IPS-NIHi11 (cell line): ENCODE measurements at regions not wholly inside any gene's neighbourhood (a gene's known extent, or its start where the extent isn't known, plus 50 kb on each side); places are given as distances from the start of the nearest gene placed in this dataset.
"Not testable (repeated sequence)": the region's sequence is repeated elsewhere in the genome, so short reads cannot be mapped to it uniquely, and the experiment has no call there.

Experiments used
- DNase-seq: peaks from one replicate; pipeline ENCODE4 v3.0.0; 2012; ENCODE audit warnings: mixed read lengths, low spot score

DNA sequence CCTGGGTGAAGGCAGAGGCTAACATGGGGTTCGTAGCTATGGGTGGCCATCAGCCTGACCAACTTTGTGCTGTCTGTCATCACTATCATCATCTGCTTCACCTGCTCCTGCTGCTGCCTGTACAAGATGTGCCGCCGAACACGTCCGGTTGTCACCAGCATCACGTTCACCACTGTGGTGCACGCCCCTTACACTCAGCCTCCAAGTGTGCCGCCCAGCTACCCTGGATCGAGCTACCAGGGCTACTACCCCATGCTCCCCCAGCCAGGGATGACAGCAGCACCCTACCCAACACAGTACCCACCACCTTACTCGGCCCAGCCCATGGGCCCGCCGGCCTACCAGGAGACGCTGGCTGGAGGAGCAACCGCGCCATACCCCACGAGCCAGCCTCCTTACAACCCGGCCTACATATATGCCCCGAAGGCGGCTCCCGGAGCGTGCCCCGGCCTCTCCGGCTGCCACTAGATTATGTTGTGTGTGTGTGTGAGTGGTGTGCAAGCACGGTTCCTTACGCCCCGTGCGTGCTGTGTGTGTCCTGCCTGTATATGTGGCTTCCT is 213.4 kb upstream of the XIST start:
- DNase-seq, result no peak

- no peak for DNase-seq
Measured at GRCh38 chrX:74063426-74064155, 211.1 kb upstream of the XIST start.

GRCh38 chrX:74061879-74062278 is 209.4 kb upstream of the XIST start:
- DNase-seq, result no peak

GRCh38 chrX:74049126-74049525 is 196.6 kb upstream of the XIST start:
- DNase-seq, result no peak

- not testable (repeated sequence) for DNase-seq
Measured at GRCh38 chrX:74034066-74034465, 181.6 kb upstream of the XIST start.

DNA sequence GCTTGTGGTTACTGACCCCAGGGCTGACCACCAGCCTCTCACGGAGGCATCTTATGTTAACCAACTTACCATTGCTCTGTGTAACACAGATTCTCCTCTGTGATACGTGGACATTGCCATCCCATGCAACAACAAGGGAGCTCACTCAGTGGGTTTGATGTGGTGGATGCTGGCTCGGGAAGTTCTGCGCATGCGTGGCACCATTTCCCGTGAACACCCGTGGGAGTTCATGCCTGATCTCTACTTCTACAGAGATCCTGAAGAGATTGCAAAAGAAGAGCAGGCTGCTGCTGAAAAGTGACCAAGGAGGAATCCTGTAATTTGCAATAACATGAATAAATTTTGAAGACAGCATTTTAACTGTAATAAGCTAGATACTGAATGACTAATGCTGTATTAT is 179.0 kb upstream of the XIST start:
- not testable (repeated sequence) for DNase-seq

- not testable (repeated sequence) for DNase-seq
Measured at GRCh38 chrX:74030766-74031165, 178.3 kb upstream of the XIST start.

DNA sequence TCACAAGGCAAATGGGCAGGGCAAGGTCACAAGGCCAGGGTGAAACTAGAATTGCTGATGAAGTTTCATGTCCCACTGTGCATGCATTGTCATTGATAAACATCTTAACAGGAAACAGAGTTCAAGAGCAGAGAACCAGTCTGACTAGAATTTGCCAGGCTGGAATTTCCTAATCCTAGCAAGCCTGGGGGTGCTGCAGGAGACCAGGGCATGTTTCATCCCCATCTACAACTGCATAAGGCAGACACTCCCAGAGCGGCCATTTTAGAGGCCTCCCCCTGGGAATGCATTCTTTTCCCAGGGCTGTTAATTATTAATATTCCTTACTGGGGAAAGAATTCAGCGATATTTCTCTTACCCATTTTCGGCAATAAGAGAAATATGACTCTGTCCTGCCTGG is 172.6 kb upstream of the XIST start:
- DNase-seq, result not testable (repeated sequence)

DNA sequence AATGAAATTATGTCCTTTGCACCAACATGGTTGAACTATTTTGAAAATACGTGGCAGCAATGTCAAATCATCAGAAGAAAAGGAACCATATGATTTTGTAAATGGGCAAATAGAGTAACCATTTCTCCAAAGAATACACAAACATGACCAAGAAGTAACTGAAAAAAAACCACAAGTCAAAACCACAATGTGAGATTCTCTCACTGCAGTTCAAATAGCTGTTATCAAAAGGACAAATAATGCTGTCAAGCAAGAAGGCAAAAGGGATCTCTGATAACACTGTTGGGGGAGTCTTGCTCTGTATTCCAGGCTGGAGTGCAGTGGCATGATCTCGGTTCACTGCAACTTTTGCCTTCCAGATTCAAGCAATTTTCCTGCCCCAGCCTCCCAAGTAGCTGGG is 170.7 kb upstream of the XIST start:
- no peak for DNase-seq

DNA sequence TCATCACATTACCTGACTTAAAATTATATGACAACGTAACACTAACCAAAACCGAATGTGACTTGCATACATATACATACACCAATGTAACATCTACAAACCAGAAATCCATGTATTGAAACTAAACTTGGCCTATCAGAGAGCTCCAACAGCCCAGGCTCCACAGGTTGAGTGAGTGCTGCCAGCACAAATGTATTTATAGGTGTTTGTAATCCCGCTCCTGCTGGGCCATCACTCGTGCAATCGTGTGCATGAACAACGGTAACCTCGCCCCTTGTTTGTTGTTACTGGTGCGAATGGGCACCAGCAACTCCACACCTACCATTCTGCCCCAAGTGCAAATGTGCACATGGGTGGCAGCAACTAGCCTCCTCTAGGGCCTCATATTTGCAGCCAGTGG is 165.7 kb upstream of the XIST start:
- no peak for DNase-seq

DNA sequence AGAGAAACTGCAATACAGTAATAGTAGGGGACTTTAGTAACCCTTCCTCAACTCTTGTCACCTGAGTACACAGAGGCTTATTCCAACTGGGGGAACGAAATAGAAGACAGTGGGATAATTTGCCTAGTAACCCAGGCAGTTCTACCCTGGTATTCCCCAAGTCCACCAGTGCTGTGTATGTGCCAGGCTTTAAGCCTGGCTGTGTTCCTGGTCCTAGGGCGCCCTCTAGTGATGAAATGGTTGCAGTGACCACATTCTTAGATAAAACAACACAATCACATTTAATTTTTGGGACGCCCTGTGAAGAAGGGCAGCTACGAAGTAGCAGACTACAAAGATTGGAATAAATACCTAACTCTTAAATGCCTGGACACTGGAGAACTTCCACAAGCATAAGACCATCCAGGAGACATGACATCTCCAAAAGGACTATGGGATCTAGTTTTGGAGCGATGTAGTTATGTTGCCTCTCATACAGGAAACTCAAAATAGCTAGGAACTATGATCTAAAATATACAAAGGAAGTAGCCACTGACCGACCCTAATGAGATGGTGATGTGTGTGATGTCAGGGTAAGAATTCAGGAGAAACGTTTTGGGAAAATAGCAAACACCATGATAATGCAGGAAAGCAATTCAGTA is 163.0 kb upstream of the XIST start:
- peak; percentile 60 for DNase-seq

DNA sequence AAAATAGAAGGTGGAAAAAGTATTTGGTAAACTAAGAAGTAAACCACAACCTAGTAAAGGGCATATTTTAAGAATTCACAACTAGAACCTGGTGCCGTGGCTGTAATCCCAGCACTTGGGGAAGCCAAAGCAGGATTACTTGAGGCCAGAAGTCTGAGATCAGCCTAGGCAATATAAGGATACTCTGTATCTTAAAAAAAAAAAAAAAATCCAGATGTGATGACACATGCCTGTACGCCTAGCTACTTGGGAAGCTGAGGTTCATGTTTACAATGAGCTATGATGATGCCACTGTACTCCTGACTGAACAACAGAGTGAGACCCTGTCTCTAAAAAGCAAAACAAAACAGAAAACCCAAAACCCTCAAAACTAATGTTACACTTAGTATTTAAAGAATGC is 156.5 kb upstream of the XIST start:
- no peak for DNase-seq

DNA sequence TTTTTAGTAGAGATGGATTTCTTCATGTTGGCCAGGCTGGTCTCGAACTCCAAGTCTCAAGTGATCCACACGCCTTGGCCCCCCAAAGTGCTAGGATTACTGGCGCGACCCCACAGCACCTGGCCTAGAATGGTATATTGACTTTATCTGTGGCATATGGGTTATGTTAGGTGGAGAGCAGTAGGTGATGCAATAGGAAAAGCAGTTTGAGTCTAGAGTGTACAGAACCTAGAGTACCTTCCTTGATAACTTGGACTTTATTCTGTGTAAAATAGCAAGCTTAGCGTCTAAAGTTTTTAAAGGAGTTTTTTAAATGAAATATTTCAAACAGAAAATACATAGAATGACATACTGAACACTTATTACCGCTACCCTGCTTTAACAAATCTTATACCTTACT is 139.5 kb upstream of the XIST start:
- DNase-seq, result no peak

- DNase-seq, result no peak
Measured at GRCh38 chrX:73987166-73987565, 134.7 kb upstream of the XIST start.

GRCh38 chrX:73979551-73980131 is 127.1 kb upstream of the XIST start:
- DNase-seq, result no peak

GRCh38 chrX:73977542-73978169 is 125.1 kb upstream of the XIST start:
- DNase-seq, result peak; percentile 3

DNA sequence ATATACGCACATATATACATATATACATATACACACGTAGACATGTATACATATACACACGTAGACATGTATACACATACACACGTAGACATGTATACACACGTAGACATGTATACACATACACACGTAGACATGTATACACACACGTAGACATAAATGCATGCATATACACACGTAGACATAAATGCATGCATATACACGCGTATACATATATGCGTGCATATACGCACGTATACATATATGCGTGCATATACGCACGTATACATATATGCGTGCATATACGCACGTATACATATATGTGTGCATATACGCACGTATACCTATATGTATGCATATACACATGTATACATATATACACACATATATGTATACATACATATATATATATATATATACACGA is 114.9 kb upstream of the XIST start:
- not testable (repeated sequence) for DNase-seq

DNA sequence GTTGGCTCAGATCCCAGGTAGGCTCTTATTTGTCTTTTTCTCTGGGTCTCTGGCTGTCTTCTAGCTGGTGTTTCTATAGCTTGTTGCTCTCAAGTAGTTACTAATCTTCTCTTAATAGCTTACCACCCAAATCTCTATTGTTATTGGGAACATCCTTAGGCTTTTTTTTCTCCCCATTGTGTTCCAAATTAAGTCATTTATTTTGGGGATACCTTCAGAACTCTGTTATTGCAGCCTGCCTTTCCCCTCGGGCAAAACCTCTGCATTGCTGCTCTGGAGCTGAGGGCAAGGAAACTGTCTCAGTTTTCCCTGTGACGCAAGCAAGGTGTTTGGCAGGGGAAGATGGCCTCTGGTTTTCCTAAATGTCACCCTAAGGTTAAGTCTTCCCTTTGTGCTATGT is 113.3 kb upstream of the XIST start:
- DNase-seq, result peak; percentile 10

- DNase-seq, result no peak
Measured at GRCh38 chrX:73964579-73964978, 112.1 kb upstream of the XIST start.

DNA sequence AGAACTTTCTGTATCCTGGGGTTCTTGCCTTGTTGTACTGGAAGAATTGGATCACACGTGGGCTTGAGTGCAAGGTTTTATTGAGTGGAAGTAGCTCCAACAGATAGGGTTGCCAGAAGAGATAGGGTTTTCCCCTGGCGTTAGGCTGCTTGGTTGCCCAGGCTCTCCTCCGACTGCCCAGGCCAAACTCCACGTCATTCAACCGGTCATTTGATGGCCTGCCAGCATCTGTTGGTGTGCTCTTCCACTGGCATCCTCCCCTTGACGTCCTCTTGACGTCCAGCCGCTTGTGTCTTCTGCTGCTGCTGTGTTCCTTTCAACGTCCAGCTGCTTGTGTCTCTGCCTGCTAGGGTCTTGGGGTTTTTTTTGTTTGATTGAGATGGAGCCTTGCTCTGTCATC is 111.2 kb upstream of the XIST start:
- DNase-seq, result no peak

- no peak for DNase-seq
Measured at GRCh38 chrX:73962948-73963347, 110.4 kb upstream of the XIST start.

GRCh38 chrX:73961867-73962266 is 109.4 kb upstream of the XIST start:
- not testable (repeated sequence) for DNase-seq

DNA sequence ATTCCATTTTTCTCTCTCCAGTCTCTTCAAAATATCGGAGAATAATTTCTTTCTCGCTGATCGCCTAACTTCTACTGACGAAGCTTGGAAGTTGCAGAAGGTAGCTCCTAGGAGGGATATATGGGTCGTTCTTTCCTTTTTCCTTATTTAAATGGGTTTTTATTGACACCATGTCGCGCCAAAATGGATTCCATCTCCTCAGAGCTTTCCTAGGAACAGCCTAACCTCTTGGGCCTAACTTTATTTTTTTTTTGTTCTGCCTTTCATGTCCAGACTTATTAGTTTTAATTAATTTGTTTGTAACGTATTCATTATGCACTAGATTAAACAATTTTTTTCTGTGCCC is 92.0 kb upstream of the XIST start:
- no peak for DNase-seq
